Left lung (tissue), 4 donors: ENCODE measurements at regions not wholly inside any gene's neighbourhood (a gene's known extent, or its start where the extent isn't known, plus 50 kb on each side); places are given as distances from the start of the nearest gene placed in this dataset.

Experiments used
- ATAC-seq: fragments of 200-7000 bp; cut with Tn5 transposase; one replicate; pipeline ENCODE4 v1.9.1; 2020; ENCODE audit warnings: moderate library complexity
- DNase-seq, 4 donors: peaks; one replicate each; pipeline ENCODE4 v3.0.0-alpha.2; 2013 to 2020
- H3K27ac ChIP-seq, 2 donors: fragments of 200-600 bp; sonication (generic) in 1 of 2; one replicate each; pipeline versions ENCODE4 v1.5.0 to v1.8.0; 2020 to 2021
- H3K27me3 ChIP-seq, 2 donors: fragments of 200-600 bp; sonication (generic) in 1 of 2; one replicate each; pipeline versions ENCODE4 v1.5.0 to v1.8.0; 2020 to 2021
- H3K36me3 ChIP-seq, 2 donors: fragments of 200-600 bp; sonication (generic) in 1 of 2; one replicate each; pipeline versions ENCODE4 v1.5.0 to v1.8.0; 2020 to 2021
- H3K4me1 ChIP-seq, 2 donors: fragments of 200-600 bp; one replicate each; pipeline ENCODE4 v1.8.0; 2021
- H3K4me3 ChIP-seq, 2 donors: fragments of 200-600 bp; sonication (generic) in 1 of 2; one replicate each; pipeline versions ENCODE4 v1.5.0 to v1.8.0; 2020 to 2021; ENCODE audit warnings: mild to moderate bottlenecking in 1 of 2
- H3K9me3 ChIP-seq, 2 donors: fragments of 200-600 bp; sonication (generic) in 1 of 2; one replicate each; pipeline versions ENCODE4 v1.5.0 to v1.8.0; 2020 to 2021
- CTCF ChIP-seq, 2 donors: fragments of 200-600 bp; sonication (generic) in 1 of 2; IDR thresholded peaks; one replicate each; pipeline versions ENCODE4 v1.5.0 to v1.8.0; 2021; ENCODE audit warnings: antibody characterized with exemption in 2 of 2
- intact Hi-C, 2 donors: fragments of 100-400 bp; cut with DNase I; formaldehyde crosslinking; loops; one replicate each; pipeline versions ENCODE4 v1.11.2 to v1.14.2; 2022
- donor health status: DM: no; HTN: yes; CAD: no.
- donor health status: DM: no; HTN: no; CAD: no.

GRCh38 chr6:85348643-85349042 lies 101.2 kb upstream of the NT5E start:
- intact Hi-C loops: no loop called here
- Histone ChIP-seq H3K27ac (no peak overlapping the region), H3K9me3 (no peaks in the 10 kb centered on the region), H3K36me3 (no peaks in the 10 kb centered on the region), H3K4me1 (no peaks in the 10 kb centered on the region), H3K4me3 (no peak overlapping the region), H3K27me3 (no peaks in the 10 kb centered on the region)
- no peak for TF ChIP-seq CTCF (IDR thresholded peaks at IDR 0.05)
- ATAC-seq (no peak), DNase-seq (no peak)

- TF ChIP-seq CTCF (IDR thresholded peaks at IDR 0.05): no peak
- Histone ChIP-seq H3K27ac (no peak overlapping the region), H3K36me3 (no peaks in the 10 kb centered on the region), H3K4me1 (no peaks in the 10 kb centered on the region), H3K9me3 (no peaks in the 10 kb centered on the region), H3K4me3 (no peak overlapping the region), H3K27me3 (no peaks in the 10 kb centered on the region)
- no peak for DNase-seq
- ATAC-seq: no peak
- intact Hi-C loops: no loop called here
These were observed 102.1 kb upstream of the NT5E start for GRCh38 chr6:85347812-85348211.

- intact Hi-C loops: no loop called here
- Histone ChIP-seq H3K9me3 (no peaks in the 10 kb centered on the region), H3K36me3 (no peaks in the 10 kb centered on the region), H3K27me3 (no peaks in the 10 kb centered on the region), H3K27ac (no peak overlapping the region), H3K4me1 (no peaks in the 10 kb centered on the region), H3K4me3 (no peak overlapping the region)
- ATAC-seq (no peak), DNase-seq (no peak)
- TF ChIP-seq CTCF (IDR thresholded peaks at IDR 0.05): no peak
These were observed 103.7 kb upstream of the NT5E start for GRCh38 chr6:85346196-85346595.

- Histone ChIP-seq H3K27me3 (no peaks in the 10 kb centered on the region), H3K4me3 (no peak overlapping the region), H3K4me1 (no peaks in the 10 kb centered on the region), H3K9me3 (no peaks in the 10 kb centered on the region), H3K27ac (no peak overlapping the region), H3K36me3 (no peaks in the 10 kb centered on the region)
- DNase-seq (peak in 1 of 4 donors; percentile 8), ATAC-seq (peak; percentile 80)
- TF ChIP-seq CTCF (IDR thresholded peaks at IDR 0.05): no peak
- intact Hi-C loops: no loop called here
These were observed 104.9 kb upstream of the NT5E start for GRCh38 chr6:85344996-85345395.

- Histone ChIP-seq H3K36me3 (no peaks in the 10 kb centered on the region), H3K4me1 (no peaks in the 10 kb centered on the region), H3K27ac (no peak overlapping the region), H3K9me3 (no peaks in the 10 kb centered on the region), H3K4me3 (no peak overlapping the region), H3K27me3 (no peaks in the 10 kb centered on the region)
- TF ChIP-seq CTCF (IDR thresholded peaks at IDR 0.05): no peak
- DNase-seq (no peak), ATAC-seq (no peak)
- intact Hi-C loops: no loop called here
These were observed 106.5 kb upstream of the NT5E start for GRCh38 chr6:85343428-85343827.
